IMR-90 (cell line): ENCODE measurements at regions not wholly inside any gene's neighbourhood (a gene's known extent, or its start where the extent isn't known, plus 50 kb on each side); places are given as distances from the start of the nearest gene placed in this dataset.

Experiments
- BHLHE40 ChIP-seq: fragments of 150-350 bp; IDR thresholded peaks from 2 replicates; pipeline ENCODE4 v1.6.1; 2016; ENCODE audit warnings: mild to moderate bottlenecking, low read depth, low read length
- CEBPB ChIP-seq: IDR thresholded peaks from 2 replicates; pipeline ENCODE4 v1.6.1; 2012; ENCODE audit warnings: low read depth, low read length, improper control_type of control experiment
- CHD1 ChIP-seq: IDR thresholded peaks from 2 replicates; pipeline ENCODE4 v1.6.1; 2012; ENCODE audit warnings: low read depth, low read length, improper control_type of control experiment
- CTCF ChIP-seq: conservative IDR thresholded peaks from 2 replicates; pipeline ENCODE4 v1.5.1; 2012; ENCODE audit warnings: mild to moderate bottlenecking, low read depth, low read length, improper control_type of control experiment
- ELK1 ChIP-seq: fragments of 150-350 bp; IDR thresholded peaks from 2 replicates; pipeline ENCODE4 v1.6.1; 2016; ENCODE audit warnings: low read depth, mild to moderate bottlenecking, low read length, moderate library complexity, borderline replicate concordance
- MAFK ChIP-seq: IDR thresholded peaks from 2 replicates; pipeline ENCODE4 v1.6.1; 2012; ENCODE audit warnings: low read depth, low read length, improper control_type of control experiment
- MAZ ChIP-seq: IDR thresholded peaks from 2 replicates; pipeline ENCODE4 v1.6.1; 2012; ENCODE audit warnings: low read depth, mild to moderate bottlenecking, low read length, improper control_type of control experiment, moderate library complexity, borderline replicate concordance
- MXI1 ChIP-seq: IDR thresholded peaks from 2 replicates; pipeline ENCODE4 v1.6.1; 2012; ENCODE audit warnings: low read depth, mild to moderate bottlenecking, low read length, moderate library complexity, borderline replicate concordance
- NFE2L2 ChIP-seq: fragments of 150-350 bp; IDR thresholded peaks from 2 replicates; pipeline ENCODE4 v1.6.1; 2016; ENCODE audit warnings: low read depth, mild to moderate bottlenecking, low read length
- POLR2A ChIP-seq: IDR thresholded peaks from 2 replicates; pipeline ENCODE4 v1.6.1; 2012; ENCODE audit warnings: mild to moderate bottlenecking, low read depth, low read length
- RAD21 ChIP-seq: IDR thresholded peaks from 2 replicates; pipeline ENCODE4 v1.6.1; 2012; ENCODE audit warnings: low read length, improper control_type of control experiment
- RFX5 ChIP-seq: IDR thresholded peaks from 2 replicates; pipeline ENCODE4 v1.8.0; 2012; ENCODE audit warnings: low read depth, mild to moderate bottlenecking, low read length, moderate library complexity
- SMC3 ChIP-seq: fragments of 150-350 bp; IDR thresholded peaks from 2 replicates; pipeline ENCODE4 v1.6.1; 2016; ENCODE audit warnings: low read depth, mild to moderate bottlenecking, antibody characterized with exemption, low read length, moderate library complexity
- USF2 ChIP-seq: fragments of 150-350 bp; IDR thresholded peaks from 2 replicates; pipeline ENCODE4 v1.6.1; 2017; ENCODE audit warnings: mild to moderate bottlenecking, antibody characterized with exemption, low read length, low read depth

- TF ChIP-seq CTCF (no peak), SMC3 (no peak), USF2 (no peak), BHLHE40 (no peak), POLR2A (no peak), RAD21 (no peak), CEBPB (no peak), MXI1 (no peak), ELK1 (no peak), RFX5 (no peak), MAFK (no peak), CHD1 (no peak), NFE2L2 (no peak), MAZ (no peak)
These were observed 86.2 kb upstream of the SALL3 start for GRCh38 chr18:78893281-78894032.
